ENCODE measurements at regions not wholly inside any gene's neighbourhood (a gene's known extent, or its start where the extent isn't known, plus 50 kb on each side); places are given as distances from the start of the nearest gene placed in this dataset.

- H3K27ac ChIP-seq (ENCODE audit: low read depth, low read length): no peak overlapping the region
- H3K4me3 ChIP-seq (ENCODE audit: insufficient read depth, low read depth, low read length): no peak overlapping the region
- H4K20me1 ChIP-seq (ENCODE audit: insufficient read depth, low read length): no peaks in the 10 kb centered on the region
- H3K4me3 Mint-ChIP-seq (ENCODE audit: unreplicated experiment): no peak overlapping the region
- H2AFZ ChIP-seq (ENCODE audit: low read depth, low read length): no peak overlapping the region
- no peaks in the 10 kb centered on the region for H3K27me3 ChIP-seq (ENCODE audit: insufficient read depth, low read length)
- peaks cover 2% of the 10 kb centered on the region for H3K9me3 Mint-ChIP-seq (ENCODE audit: unreplicated experiment)
- H3K9me3 ChIP-seq (ENCODE audit: insufficient read depth, low read depth, low read length): no peaks in the 10 kb centered on the region
- no peaks in the 10 kb centered on the region for H3K36me3 ChIP-seq (ENCODE audit: insufficient read depth, low read length)
- H3K4me2 ChIP-seq (ENCODE audit: low read length): no peak overlapping the region
- FAIRE-seq (no peak), DNase-seq (ENCODE audit: low read depth) (no peak)
- no peak for TF ChIP-seq CTCF (IDR thresholded peaks at IDR 0.05; ENCODE audit: insufficient read depth, low read depth, low read length)
- TF ChIP-seq EZH2 (IDR thresholded peaks at IDR 0.05; ENCODE audit: insufficient read depth, low read length): no peak
- H3K4me1 ChIP-seq (ENCODE audit: insufficient read depth, low read length): no peaks in the 10 kb centered on the region
- H3K27ac Mint-ChIP-seq (ENCODE audit: unreplicated experiment): no peak overlapping the region
- no peak overlapping the region for H3K9ac ChIP-seq (ENCODE audit: low read length)
- no peaks in the 10 kb centered on the region for H3K79me2 ChIP-seq (ENCODE audit: insufficient read depth, low read length)
- H3K36me3 Mint-ChIP-seq (ENCODE audit: low read depth, unreplicated experiment): no peaks in the 10 kb centered on the region
- H3K4me1 Mint-ChIP-seq (ENCODE audit: low read depth, unreplicated experiment): no peaks in the 10 kb centered on the region
- H3K27me3 Mint-ChIP-seq (ENCODE audit: low read depth, unreplicated experiment): peaks cover 10% of the 10 kb centered on the region
These were observed 79.0 kb downstream of the HAPSTR1 start for GRCh38 chr16:9170470-9170869.

- H3K9ac ChIP-seq (ENCODE audit: low read length): no peak overlapping the region
- no peak overlapping the region for H3K27ac Mint-ChIP-seq (ENCODE audit: unreplicated experiment)
- no peaks in the 10 kb centered on the region for H3K79me2 ChIP-seq (ENCODE audit: insufficient read depth, low read length)
- peaks cover 4% of the 10 kb centered on the region for H3K9me3 Mint-ChIP-seq (ENCODE audit: unreplicated experiment)
- no peak for FAIRE-seq
- H3K27me3 Mint-ChIP-seq (ENCODE audit: low read depth, unreplicated experiment): peaks cover 17% of the 10 kb centered on the region
- H3K4me1 ChIP-seq (ENCODE audit: insufficient read depth, low read length): no peaks in the 10 kb centered on the region
- H3K27ac ChIP-seq (ENCODE audit: low read depth, low read length): no peak overlapping the region
- H3K4me3 Mint-ChIP-seq (ENCODE audit: unreplicated experiment): no peak overlapping the region
- H3K4me2 ChIP-seq (ENCODE audit: low read length): no peak overlapping the region
- no peaks in the 10 kb centered on the region for H3K36me3 Mint-ChIP-seq (ENCODE audit: low read depth, unreplicated experiment)
- TF ChIP-seq CTCF (IDR thresholded peaks at IDR 0.05; ENCODE audit: insufficient read depth, low read depth, low read length): no peak
- TF ChIP-seq EZH2 (IDR thresholded peaks at IDR 0.05; ENCODE audit: insufficient read depth, low read length): no peak
- no peaks in the 10 kb centered on the region for H3K27me3 ChIP-seq (ENCODE audit: insufficient read depth, low read length)
- H3K4me1 Mint-ChIP-seq (ENCODE audit: low read depth, unreplicated experiment): no peaks in the 10 kb centered on the region
- H3K4me3 ChIP-seq (ENCODE audit: insufficient read depth, low read depth, low read length): no peak overlapping the region
- DNase-seq (ENCODE audit: low read depth): no peak
- H3K9me3 ChIP-seq (ENCODE audit: insufficient read depth, low read depth, low read length): no peaks in the 10 kb centered on the region
- no peaks in the 10 kb centered on the region for H3K36me3 ChIP-seq (ENCODE audit: insufficient read depth, low read length)
- no peak overlapping the region for H2AFZ ChIP-seq (ENCODE audit: low read depth, low read length)
- no peaks in the 10 kb centered on the region for H4K20me1 ChIP-seq (ENCODE audit: insufficient read depth, low read length)
These were observed 85.3 kb downstream of the HAPSTR1 start for GRCh38 chr16:9176547-9177418.

GRCh38 chr16:9177861-9178260 lies 86.4 kb downstream of the HAPSTR1 start:
- Mint-ChIP-seq H3K4me1 (ENCODE audit: low read depth, unreplicated experiment) (no peaks in the 10 kb centered on the region), H3K36me3 (ENCODE audit: low read depth, unreplicated experiment) (no peaks in the 10 kb centered on the region), H3K27ac (ENCODE audit: unreplicated experiment) (no peak overlapping the region), H3K4me3 (ENCODE audit: unreplicated experiment) (no peak overlapping the region), H3K9me3 (ENCODE audit: unreplicated experiment) (peaks cover 2% of the 10 kb centered on the region), H3K27me3 (ENCODE audit: low read depth, unreplicated experiment) (peaks cover 23% of the 10 kb centered on the region)
- Histone ChIP-seq H3K9ac (ENCODE audit: low read length) (no peak overlapping the region), H2AFZ (ENCODE audit: low read depth, low read length) (no peak overlapping the region), H3K4me1 (ENCODE audit: insufficient read depth, low read length) (no peaks in the 10 kb centered on the region), H3K4me2 (ENCODE audit: low read length) (no peak overlapping the region), H4K20me1 (ENCODE audit: insufficient read depth, low read length) (no peaks in the 10 kb centered on the region), H3K4me3 (ENCODE audit: insufficient read depth, low read depth, low read length) (no peak overlapping the region), H3K9me3 (ENCODE audit: insufficient read depth, low read depth, low read length) (no peaks in the 10 kb centered on the region), H3K27ac (ENCODE audit: low read depth, low read length) (no peak overlapping the region), H3K79me2 (ENCODE audit: insufficient read depth, low read length) (no peaks in the 10 kb centered on the region), H3K36me3 (ENCODE audit: insufficient read depth, low read length) (no peaks in the 10 kb centered on the region), H3K27me3 (ENCODE audit: insufficient read depth, low read length) (no peaks in the 10 kb centered on the region)
- no peak for TF ChIP-seq EZH2 (IDR thresholded peaks at IDR 0.05; ENCODE audit: insufficient read depth, low read length)
- no peak for TF ChIP-seq CTCF (IDR thresholded peaks at IDR 0.05; ENCODE audit: insufficient read depth, low read depth, low read length)
- FAIRE-seq (no peak), DNase-seq (ENCODE audit: low read depth) (no peak)
